ENCODE measurements at regions not wholly inside any gene's neighbourhood (a gene's known extent, or its start where the extent isn't known, plus 50 kb on each side); places are given as distances from the start of the nearest gene placed in this dataset.

DNA sequence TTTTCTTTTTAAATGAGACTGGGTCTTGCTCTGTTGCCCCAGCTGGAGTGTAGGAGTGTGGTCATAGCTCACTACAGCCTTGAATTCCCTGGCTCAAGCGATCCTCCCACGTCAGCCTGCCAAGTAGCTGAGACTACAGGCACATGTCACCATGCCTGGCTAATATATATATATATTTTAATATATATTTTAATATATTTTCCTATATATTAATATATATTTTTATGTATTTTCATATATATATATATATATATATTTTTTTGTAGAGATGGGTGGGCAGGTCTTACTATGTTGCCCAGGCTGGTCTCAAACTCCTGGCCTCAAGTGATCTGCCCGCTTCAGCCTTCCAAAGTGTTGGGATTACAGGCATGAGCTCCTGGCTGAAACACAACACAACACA, 144.5 kb upstream of the GATA6 start:
- TF ChIP-seq, protein P1, sequence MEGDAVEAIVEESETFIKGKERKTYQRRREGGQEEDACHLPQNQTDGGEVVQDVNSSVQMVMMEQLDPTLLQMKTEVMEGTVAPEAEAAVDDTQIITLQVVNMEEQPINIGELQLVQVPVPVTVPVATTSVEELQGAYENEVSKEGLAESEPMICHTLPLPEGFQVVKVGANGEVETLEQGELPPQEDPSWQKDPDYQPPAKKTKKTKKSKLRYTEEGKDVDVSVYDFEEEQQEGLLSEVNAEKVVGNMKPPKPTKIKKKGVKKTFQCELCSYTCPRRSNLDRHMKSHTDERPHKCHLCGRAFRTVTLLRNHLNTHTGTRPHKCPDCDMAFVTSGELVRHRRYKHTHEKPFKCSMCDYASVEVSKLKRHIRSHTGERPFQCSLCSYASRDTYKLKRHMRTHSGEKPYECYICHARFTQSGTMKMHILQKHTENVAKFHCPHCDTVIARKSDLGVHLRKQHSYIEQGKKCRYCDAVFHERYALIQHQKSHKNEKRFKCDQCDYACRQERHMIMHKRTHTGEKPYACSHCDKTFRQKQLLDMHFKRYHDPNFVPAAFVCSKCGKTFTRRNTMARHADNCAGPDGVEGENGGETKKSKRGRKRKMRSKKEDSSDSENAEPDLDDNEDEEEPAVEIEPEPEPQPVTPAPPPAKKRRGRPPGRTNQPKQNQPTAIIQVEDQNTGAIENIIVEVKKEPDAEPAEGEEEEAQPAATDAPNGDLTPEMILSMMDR (IDR thresholded peaks at IDR 0.05; ENCODE audit: poor library complexity, severe bottlenecking), result no peak
- no peak for TF ChIP-seq EP300 (conservative IDR thresholded peaks at IDR 0.05; ENCODE audit: poor library complexity, severe bottlenecking)
- TF ChIP-seq POLR2AphosphoS5 (IDR thresholded peaks at IDR 0.05), result no peak
- no peak for TF ChIP-seq TAF1 (IDR thresholded peaks at IDR 0.05; ENCODE audit: low read depth)
- no peak for TF ChIP-seq MXI1 (conservative IDR thresholded peaks at IDR 0.05; ENCODE audit: poor library complexity, severe bottlenecking)
- TF ChIP-seq EZH2 (IDR thresholded peaks at IDR 0.05; ENCODE audit: borderline replicate concordance, insufficient read depth, low read length, poor library complexity, severe bottlenecking), result no peak
